HG03571 (cell line): ENCODE measurements at regions not wholly inside any gene's neighbourhood (a gene's known extent, or its start where the extent isn't known, plus 50 kb on each side); places are given as distances from the start of the nearest gene placed in this dataset.
"Not testable (repeated sequence)": the region's sequence is repeated elsewhere in the genome, so short reads cannot be mapped to it uniquely, and the experiment has no call there.

Experiments
- ATAC-seq: cut with Tn5 transposase; IDR thresholded peaks from one replicate; pipeline ENCODE4 v1.9.1; 2021; ENCODE audit not compliant: unreplicated experiment

DNA sequence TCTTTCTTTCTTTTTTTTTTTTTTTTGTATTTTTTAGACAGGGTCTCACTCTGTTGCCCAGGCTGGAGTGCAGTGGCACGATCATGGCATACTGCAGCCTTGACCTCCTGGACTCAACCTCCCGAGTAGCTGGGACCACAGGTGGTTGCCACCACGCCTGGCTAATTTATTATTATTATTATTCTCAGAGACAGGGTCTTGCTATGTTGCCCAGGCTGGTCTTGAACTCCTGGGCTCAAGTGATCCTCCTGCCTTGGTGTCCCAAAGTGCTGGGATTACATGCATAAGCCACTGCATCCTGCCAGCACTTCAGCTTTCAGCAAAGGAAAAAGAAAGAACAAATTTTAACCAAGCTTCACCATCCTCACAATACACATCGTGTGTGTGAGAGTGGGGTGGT lies 97.9 kb upstream of the SERBP1 start:
- ATAC-seq, result no peak

DNA sequence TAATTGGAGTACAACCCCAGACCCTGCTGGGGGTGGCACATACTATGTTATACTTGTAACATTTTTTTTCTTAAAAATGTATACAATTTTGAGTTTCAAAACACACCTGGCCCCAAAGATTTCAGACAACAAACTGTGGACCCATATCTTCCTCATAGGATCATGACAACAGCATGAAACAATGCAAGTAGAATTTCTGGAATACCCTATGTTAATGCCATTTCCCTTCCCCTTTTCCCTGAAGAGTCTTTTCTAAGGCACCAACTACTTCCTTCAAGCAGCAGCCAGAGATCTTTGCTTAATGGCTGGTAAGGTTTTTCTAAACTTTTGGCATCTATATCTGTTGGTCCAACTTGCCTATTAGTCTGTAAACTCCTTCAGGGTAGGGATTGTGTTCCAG lies 99.9 kb upstream of the SERBP1 start:
- ATAC-seq, result no peak

DNA sequence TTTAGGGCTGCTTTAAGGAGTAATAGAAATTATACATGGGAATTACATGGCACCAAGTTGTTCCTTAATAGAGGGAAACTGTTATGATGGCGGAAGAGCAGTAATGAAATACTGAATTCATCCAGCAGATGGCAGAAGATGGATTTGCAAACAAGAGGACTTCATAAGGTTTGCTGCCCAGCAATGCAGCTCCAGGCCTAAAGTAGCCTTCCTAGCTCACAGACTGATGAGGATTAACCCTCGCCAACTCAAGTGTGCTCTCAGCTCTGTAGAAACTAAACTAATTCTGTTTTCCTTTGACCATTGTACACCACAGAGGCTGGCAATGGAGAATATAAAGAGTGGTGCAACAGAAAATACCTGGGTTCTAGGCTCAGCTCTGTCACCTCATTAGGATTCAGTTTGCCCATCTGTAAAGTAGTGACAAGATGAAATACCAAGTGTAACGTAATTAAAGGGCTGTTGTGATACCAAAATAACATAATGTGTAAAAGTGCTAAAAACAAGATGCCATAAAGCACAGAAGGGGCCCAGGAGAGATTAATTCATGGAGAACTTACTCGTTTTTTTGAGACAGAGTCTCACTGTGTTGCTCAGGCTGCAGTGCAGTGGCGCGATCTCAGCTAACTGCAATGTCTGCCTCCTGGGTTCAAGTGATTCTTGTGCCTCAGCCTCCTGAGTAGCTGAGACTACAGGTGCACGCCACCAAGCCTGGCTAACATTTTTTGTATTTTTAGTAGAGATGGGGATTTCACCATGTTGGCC lies 102.4 kb upstream of the SERBP1 start:
- ATAC-seq, result peak; percentile 66

DNA sequence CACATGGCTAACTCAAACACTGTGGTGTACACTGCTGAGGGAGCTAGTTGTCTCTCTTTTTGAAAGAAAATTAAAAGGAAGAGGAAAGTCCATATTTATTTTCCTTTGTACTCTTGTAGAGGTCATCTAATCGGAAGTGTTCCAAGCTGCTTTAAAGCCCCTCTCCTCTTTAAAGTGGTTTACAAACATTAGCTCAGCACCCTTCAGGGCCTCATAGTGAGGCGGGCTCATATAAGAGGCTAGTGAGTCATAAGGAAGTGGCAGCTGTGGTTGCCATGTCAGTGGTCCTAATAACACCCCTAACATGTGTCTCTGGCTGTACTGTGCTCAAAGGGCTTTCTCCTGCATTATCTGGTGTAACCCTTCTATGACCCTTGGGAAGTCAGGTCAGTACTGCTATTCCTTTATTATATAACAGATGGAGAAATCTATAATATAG lies 104.4 kb upstream of the SERBP1 start:
- ATAC-seq, result no peak

DNA sequence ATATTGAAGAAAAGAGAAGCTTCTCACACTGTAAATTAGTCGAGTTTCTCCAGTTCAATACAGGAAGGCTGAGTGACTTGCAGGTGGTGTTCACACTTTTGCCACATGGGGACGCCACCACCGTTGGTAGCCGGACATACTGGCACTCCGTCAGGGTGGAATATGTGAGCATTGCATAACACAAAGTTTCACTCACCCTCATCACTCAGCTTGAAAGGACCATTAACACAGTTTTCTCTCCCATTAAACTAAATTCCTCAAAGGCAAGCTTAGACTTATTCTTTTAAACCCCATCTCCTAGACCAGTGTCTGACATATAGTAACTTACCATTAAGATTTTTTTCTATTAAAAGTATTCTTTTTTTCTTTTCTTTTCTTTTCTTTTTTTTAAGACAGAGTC lies 105.3 kb upstream of the SERBP1 start:
- ATAC-seq, result peak; percentile 51

DNA sequence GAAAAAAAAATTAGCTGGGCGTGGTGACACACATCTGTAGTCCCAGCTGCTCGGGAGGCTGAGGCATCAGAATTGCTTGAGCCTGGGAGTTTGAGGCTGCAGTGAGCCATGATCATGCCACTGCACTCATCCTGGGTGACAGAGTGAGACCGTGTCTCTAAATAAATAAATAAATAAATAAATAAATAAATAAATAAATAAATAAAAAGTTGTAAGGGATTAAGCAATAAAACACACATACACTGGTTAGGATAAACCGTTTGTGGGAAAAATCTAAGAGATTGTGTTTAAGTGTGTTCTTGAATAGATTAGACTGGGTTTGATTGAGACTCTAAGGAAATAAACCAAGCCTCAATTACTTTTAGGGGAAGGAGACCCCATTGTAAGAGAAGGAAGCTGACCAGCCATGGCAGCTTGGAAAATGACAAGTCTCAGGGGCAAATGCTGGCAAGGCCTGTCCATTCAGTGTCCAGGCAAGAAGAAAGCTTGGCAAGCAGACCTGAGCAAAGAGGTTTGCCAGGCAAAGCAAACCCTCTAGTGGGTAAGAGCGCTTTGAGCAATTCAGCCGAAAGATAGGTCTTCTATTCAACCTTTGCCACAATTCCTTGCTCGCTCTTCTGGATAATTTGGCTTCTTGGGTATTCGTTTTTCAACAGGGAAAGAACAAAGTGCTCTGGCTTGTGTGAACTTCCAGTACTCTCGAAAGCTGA lies 106.9 kb upstream of the SERBP1 start:
- ATAC-seq, result no peak

DNA sequence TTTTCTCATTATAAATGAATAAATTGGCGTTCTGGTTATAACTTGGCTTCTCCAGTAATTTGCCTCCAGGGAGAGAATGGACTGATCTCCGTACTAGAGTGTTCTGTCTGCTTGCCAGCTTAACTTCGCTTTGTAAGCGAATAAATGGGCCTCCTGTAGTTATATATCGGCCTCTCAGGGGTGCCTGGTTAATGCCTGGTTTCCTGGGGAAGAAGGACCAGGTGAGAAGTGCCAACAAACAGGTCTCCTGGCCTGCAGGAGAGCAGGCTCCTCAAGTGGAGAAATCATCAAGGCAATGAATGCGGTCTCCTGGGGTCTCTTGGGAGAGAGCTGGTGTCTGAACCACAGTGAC lies 107.4 kb upstream of the SERBP1 start:
- no peak for ATAC-seq

DNA sequence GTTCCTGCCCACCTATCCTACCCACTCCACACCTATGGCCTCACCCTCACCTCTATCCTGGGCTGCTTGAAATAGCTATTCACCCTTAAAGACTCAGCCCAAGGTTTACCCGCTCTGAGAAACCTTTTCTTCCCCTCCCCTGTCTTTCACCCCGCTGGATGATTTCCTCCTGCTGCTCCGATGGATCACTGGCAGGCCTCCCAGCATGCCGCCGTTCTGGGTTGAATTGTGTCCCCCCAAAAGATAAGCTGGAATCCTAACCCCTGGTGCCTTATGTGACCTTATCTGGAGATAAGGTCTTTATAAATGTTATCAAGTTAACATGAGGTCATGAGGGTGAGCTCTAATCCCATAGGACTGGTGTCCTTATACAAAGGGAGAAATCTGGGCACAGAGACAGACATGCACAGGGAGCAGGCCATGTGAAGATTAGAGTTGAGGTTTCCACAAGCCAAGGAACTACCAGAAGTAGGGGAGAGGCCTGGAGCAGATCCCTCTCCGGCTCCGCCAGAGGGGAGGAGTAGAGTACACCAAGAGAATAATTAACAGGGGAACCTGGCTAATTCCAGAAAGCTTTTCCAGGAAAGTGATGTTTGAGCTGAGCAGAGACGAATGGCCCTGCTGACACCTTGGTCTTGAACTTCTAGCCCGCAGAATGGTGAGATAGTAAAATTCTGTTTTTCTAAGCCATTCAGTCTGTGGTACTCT lies 110.0 kb upstream of the SERBP1 start:
- no peak for ATAC-seq

DNA sequence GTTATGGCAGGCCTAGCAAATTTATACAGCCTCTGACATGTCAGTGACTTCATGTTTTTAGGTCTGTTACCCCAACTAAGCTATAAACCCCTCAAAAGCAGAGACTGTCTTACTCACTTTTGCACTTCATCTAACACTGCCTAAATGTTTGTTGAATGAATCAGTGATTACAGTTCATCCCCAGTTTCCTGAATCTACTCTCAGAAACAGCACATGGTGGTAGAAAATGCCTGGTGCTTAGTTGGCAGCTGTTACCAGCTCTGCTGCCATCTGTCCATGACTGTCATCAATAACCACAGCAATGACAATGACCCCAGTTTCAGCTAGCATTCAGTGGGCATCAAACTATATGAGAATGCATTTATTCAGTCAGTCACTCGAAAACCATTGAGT lies 110.5 kb upstream of the SERBP1 start:
- no peak for ATAC-seq

DNA sequence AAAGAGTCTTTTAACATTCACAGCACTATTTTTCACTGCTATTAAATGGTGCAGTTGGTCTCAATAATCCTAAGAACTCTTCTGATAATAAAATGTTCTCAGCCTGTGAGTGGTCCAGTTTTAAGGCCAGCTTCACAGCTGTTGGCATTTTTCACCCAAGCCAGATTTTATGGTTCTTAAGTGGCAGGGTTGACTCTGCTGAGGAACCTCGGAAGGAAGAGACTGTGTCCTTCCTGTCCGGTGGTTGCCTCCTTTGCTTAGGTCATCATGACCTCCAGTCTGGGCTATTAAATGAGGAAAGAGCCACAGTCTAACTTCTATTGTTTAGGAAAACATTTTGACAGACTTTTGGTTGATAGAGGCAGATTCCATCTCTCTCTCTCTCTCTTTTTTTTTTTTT lies 112.5 kb upstream of the SERBP1 start:
- ATAC-seq, result no peak

DNA sequence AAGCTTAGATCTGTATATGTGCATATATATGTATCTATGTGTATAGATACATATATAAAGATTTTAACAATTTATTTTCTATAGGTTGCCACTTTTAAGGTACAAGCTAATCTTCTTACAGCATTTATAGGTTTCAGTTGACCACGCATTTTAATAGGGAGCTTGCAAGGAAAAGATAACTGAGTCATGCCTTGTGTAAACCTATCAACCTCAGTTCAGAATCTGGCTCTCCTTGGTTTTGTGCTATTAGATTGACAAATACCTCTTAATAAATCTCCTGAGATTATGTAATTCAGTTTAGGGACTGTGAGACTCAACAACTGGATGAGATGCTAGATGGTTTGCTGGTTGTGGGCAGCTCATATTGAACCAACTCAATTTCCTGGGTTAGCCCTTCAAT lies 114.7 kb upstream of the SERBP1 start:
- no peak for ATAC-seq

DNA sequence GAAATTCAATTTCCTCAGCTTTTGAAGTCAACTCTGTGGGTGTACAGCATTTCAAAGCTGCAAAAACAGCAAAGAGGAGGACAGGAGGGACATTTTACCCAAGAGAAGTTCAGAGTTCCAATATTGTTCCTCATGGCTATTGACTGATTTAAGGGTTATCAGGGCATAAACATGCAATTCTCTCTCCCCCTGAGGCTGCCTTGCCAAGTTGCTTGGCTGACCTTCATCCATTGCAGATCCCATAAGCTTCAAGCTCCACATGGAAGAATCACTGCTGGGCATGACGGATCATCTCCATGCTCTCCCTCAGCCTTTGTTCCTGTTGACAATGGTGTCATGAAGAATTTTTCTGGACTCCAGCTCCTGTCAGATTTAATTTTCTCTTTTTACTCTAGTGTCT lies 115.2 kb upstream of the SERBP1 start:
- no peak for ATAC-seq

DNA sequence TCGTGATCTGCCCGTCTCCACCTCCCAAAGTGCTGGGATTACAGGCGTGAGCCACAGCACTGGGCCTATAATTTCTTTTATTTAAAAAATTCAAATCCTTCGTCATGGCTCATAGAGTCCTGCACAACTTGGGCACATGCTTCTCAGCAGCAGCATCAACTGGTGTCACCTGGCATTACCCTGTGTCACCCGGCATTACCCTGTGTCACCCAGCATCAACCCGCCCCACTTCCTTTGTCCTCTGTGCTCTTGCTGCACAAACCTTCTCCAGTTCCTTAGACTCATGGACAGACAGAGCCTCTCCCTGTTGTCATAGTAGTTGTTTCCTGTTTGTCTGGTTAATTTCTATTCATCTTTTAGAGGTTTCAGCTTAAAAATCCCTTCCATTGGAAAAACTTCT lies 121.2 kb upstream of the SERBP1 start:
- ATAC-seq, result no peak

DNA sequence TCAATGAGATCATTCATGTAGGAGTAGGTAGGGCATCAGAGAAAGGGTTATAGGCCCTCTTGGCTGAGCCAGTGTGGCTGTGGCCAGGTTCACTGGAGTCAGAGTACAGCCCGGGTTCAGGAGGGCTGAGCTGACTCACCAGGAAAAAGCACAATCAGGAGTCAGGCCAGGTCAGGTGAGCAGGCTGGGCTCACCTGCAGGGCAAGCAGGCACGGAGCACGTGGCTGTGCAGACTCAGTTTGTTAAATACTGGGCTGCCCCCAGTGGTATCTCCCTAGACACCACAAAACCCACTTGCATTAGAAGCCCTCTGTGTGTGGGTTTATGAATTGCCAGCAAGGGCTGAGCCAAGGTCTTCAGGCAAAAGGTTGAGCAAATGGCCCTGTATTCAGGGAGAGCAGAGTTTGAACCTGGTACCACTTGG lies 122.1 kb upstream of the SERBP1 start:
- no peak for ATAC-seq

DNA sequence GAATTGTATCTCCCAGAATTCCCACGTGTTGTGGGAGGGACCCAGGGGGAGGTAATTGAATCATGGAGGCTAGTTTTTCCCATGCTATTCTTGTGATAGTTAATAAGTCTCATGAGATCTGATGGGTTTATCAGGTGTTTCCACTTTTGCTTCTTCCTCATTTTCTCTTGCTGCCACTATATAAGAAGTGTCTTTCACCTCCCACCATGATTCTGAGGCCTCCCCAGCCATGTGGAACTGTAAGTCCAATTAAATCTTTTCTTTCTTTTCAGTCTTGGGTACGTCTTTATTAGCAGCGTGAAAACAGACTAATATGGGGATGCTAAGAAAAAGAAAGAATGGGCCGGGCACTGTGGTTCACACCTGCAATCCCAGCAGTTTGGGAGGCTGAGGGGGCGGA lies 124.0 kb upstream of the SERBP1 start:
- ATAC-seq, result not testable (repeated sequence)

DNA sequence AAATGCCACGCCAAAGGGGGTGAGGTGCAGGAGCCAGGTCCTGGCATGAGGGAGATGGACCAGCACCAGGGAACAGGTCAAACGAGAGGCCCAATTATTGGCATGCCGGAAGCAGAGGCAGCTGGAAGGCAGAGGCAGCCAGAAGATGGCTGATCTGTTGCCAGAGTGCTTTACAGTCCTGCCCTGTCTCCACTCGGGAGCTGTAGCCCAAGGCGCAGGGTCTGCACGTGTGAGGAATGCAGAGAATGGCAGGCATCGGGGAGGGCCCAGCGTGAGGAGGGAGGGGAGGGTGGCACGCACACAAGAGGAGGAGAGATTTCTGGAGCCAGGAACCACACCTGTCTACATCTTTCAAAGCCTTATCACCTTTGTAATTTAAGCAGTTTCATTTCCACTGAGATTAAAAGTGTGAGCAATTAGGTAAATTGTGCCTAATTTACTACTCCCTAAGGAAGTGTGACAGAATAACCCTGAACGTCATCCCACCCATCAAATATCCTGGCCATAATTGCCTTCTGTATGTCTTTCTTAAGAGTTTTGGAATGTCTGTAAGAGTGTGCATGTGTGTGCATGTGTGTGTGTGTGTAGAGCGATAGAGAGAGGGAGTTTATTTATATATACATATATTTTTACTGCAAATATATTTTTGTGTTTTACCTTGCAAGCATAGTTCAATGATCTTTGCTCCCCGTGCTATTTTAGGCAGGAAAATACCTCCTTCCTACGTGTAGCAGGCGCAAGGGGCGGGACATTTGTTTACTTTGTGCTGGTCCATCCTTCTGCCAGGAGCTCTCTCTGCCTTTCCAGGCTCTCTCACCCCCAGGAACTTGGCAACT lies 125.5 kb upstream of the SERBP1 start:
- no peak for ATAC-seq

DNA sequence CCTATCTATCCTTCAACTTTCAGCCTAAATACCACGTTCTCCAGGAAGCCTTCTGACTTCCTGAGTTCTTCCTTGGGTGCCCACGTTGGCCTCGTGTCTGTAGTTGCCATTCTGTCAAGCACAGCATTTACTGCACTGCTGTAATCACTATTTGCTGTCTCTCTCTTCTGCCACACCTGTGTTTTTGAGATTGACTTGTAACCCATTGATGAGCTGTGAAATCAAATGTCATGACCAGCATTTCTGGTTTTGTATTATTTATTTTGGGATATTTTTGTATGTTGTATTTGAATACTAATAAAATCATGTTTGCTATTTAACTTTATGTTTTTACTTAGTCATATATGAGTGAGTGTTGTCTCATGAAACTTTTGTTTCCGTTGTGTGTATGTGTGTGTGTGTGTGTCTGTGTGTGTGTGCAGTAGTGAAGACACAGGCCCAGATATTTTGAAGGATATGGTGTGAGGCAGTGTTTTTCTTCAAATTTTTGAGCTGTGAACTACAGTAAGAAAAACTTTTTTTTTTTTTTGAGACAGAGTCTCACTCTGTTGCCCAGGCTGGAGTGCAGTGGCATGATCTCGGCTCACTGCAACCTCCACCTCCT lies 126.2 kb upstream of the SERBP1 start:
- ATAC-seq, result no peak

DNA sequence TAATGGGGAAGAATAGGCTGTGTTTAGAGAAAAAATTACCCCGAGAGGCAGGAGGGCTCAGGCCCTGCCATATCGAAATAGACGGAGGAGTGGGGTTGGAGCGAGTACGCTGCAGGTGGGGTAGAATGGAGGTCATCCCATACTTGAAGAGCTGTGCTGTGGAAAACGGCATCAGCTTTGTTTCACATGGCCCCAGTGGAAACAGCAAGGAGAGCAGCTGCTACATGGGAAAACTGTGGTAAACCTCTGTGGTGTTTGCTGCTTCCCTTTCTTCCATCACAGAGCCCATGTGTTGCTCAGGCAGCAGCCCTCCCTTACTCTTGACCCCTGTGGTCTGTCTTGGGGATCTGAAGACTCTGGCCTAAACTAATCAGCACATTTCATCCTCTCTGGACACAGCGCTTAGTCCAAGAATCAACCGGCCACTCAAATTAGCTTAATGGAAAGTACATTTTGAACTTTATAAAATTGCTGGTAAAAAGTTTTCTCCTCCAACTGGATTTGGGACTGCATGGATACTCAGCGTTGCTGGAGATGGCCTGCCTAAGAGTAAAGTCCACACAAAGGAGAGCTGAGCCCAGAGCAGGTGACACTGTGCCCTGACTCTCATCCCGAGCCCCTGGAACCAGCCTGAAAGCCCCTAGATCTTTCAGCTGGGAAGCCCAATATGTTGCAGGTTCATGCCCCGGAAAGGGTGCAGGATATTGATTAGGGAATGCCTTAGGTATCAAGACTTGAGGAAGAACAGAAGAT lies 127.1 kb upstream of the GADD45A start:
- ATAC-seq, result no peak

DNA sequence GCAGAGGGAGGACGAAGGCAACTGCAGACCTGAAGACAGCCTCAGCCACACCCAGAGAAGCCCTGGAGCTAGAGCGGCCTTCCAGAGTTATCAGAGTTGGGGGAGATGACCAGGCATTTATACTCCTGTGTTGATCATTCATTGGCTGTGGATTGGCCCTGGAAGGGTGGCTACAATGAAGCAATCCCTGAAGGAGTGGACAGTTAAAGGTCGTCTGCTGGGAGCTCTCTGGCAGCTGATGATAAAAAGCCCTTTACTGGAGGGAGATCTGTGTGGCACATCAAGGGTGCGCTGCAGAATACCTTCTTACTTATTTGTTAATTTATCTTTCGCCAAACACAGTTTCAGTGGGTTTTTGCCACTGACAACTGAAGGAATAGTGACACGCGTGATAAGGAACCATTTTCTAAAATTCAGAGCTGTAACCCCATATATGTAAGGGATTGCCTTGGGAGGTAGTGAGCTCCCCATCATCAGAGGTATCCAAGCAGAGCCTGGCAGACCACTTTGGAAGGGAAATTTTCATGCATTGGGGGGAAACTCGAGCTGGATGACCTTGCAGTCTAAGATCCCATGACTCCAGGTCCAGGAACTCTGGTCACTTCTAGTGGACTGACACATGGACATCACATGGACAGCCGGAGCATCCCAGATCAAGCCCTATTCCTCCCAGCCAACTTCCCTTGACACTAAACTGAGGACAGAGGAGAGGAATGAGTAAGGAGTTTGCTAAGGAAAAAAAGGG lies 126.4 kb upstream of the GADD45A start:
- ATAC-seq, result no peak
